ENCODE measurements at regions not wholly inside any gene's neighbourhood (a gene's known extent, or its start where the extent isn't known, plus 50 kb on each side); places are given as distances from the start of the nearest gene placed in this dataset.

GRCh38 chr6:113110211-113110610 lies 746.9 kb upstream of the MARCKS start:
- ATAC-seq: no peak
- FAIRE-seq: no peak
- ChIA-PET POLR2A (no interaction called here), CTCF (no interaction called here)
- Histone ChIP-seq H3K9me3 (no peaks in the 10 kb centered on the region), H3K4me1 (no peaks in the 10 kb centered on the region), H3K4me2 (no peak overlapping the region), H3K4me3 (no peak overlapping the region), H3K27ac (no peak overlapping the region)
- 62% methylated on average over 1 of the region's 1 CpG for WGBS (ENCODE audit: missing lambda C conversion rate)
- no peak for DNase-seq (ENCODE audit: low read depth in 1 of 2, low spot score in 1 of 2)
- no peak for TF ChIP-seq RFX5 (IDR thresholded peaks at IDR 0.05)
- no peak for TF ChIP-seq SREBF2 (IDR thresholded peaks at IDR 0.05)
- no peak for TF ChIP-seq MAZ (IDR thresholded peaks at IDR 0.05; ENCODE audit: borderline replicate concordance, low read depth, low read length)
- no peak for TF ChIP-seq HMGXB4 (CRISPR knock-in tag; IDR thresholded peaks at IDR 0.05; ENCODE audit: borderline replicate concordance)
- TF ChIP-seq BCL3 (IDR thresholded peaks at IDR 0.05): no peak
- TF ChIP-seq ZC3H11A (IDR thresholded peaks at IDR 0.05): no peak
- TF ChIP-seq TP53 (CRISPR knock-in tag; IDR thresholded peaks at IDR 0.05): no peak
- TF ChIP-seq E2F6 (IDR thresholded peaks at IDR 0.05; ENCODE audit: borderline replicate concordance, low read depth): no peak
- no peak for TF ChIP-seq PBX3 (IDR thresholded peaks at IDR 0.05)
- no peak for TF ChIP-seq JUN (IDR thresholded peaks at IDR 0.05)
- no peak for TF ChIP-seq RNF2 (IDR thresholded peaks at IDR 0.05; ENCODE audit: borderline replicate concordance, low read depth)
- no peak for TF ChIP-seq BHLHE40 (IDR thresholded peaks at IDR 0.05; ENCODE audit: low read depth, low read length)
- TF ChIP-seq CEBPB (IDR thresholded peaks at IDR 0.05): no peak
- no peak for TF ChIP-seq HOXB13 (CRISPR knock-in tag; IDR thresholded peaks at IDR 0.05; ENCODE audit: low read depth)
- no peak for TF ChIP-seq CHD4 (IDR thresholded peaks at IDR 0.05; ENCODE audit: borderline replicate concordance)
- no peak for TF ChIP-seq NR3C1 (IDR thresholded peaks at IDR 0.05)
- TF ChIP-seq ZNF302 (CRISPR knock-in tag; IDR thresholded peaks at IDR 0.05): no peak
- no peak for TF ChIP-seq MAFK (IDR thresholded peaks at IDR 0.05; ENCODE audit: partially characterized antibody)
- no peak for TF ChIP-seq REST (IDR thresholded peaks at IDR 0.05)

- Histone ChIP-seq H3K9me3 (no peaks in the 10 kb centered on the region), H3K4me3 (no peak overlapping the region), H3K4me1 (no peaks in the 10 kb centered on the region), H3K4me2 (no peak overlapping the region), H3K27ac (no peak overlapping the region)
- DNase-seq (ENCODE audit: low read depth in 1 of 2, low spot score in 1 of 2) (no peak), FAIRE-seq (no peak), ATAC-seq (no peak)
- WGBS (ENCODE audit: missing lambda C conversion rate): 90% methylated on average over 2 of the region's 2 CpGs
- TF ChIP-seq POLR2A (IDR thresholded peaks at IDR 0.05; ENCODE audit: low read length) (no peak), HEYL (CRISPR knock-in tag; IDR thresholded peaks at IDR 0.05) (no peak), MAX (IDR thresholded peaks at IDR 0.05) (no peak), EHF (CRISPR knock-in tag; IDR thresholded peaks at IDR 0.05) (no peak), RFX5 (IDR thresholded peaks at IDR 0.05) (no peak), TP53 (CRISPR knock-in tag; IDR thresholded peaks at IDR 0.05) (no peak), SMC3 (IDR thresholded peaks at IDR 0.05) (no peak), FOSL2 (IDR thresholded peaks at IDR 0.05) (no peak), FOSL2 (CRISPR knock-in tag; IDR thresholded peaks at IDR 0.05) (no peak), KDM5A (IDR thresholded peaks at IDR 0.05) (no peak), POLR2AphosphoS2 (conservative IDR thresholded peaks at IDR 0.05; ENCODE audit: low read length) (no peak), CEBPB (IDR thresholded peaks at IDR 0.05) (no peak), FOXS1 (CRISPR knock-in tag; IDR thresholded peaks at IDR 0.05) (no peak), FOSB (CRISPR knock-in tag; IDR thresholded peaks at IDR 0.05) (no peak), JUN (IDR thresholded peaks at IDR 0.05) (no peak), BCL3 (IDR thresholded peaks at IDR 0.05) (no peak), ZSCAN20 (CRISPR knock-in tag; IDR thresholded peaks at IDR 0.05) (no peak), JUNB (IDR thresholded peaks at IDR 0.05) (no peak)
- POLR2A ChIA-PET: no interaction called here
- CTCF ChIA-PET: no interaction called here
Measured at GRCh38 chr6:113111550-113111949, 745.6 kb upstream of the MARCKS start.

All from A549 (cell line).